ENCODE measurements at regions not wholly inside any gene's neighbourhood (a gene's known extent, or its start where the extent isn't known, plus 50 kb on each side); places are given as distances from the start of the nearest gene placed in this dataset.

DNA sequence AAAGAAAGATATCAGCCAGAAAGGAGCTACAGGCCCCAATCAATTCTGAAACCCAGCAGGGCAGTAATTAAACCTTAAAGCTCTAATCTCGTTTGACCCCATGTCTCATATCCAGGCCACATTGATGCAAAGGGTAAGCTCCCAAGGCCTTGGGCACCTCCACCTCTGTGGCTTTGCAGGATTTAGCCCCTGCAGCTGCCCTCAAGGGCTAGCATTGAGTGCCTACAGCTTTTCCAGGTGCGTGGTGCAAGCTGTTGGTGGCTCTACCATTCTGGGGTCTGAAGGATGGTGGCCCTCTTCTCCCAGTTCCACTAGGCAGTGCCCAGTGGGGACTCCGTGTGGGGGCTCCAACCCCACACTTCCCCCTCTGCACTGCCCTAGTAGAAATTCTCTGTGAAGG lies 429.9 kb downstream of the NPHP4 start:
- no peak for DNase-seq

GRCh38 chr1:5559078-5559477 lies 433.1 kb downstream of the NPHP4 start:
- no peak for DNase-seq

GRCh38 chr1:5555853-5556252 lies 436.4 kb downstream of the NPHP4 start:
- DNase-seq: no peak

DNA sequence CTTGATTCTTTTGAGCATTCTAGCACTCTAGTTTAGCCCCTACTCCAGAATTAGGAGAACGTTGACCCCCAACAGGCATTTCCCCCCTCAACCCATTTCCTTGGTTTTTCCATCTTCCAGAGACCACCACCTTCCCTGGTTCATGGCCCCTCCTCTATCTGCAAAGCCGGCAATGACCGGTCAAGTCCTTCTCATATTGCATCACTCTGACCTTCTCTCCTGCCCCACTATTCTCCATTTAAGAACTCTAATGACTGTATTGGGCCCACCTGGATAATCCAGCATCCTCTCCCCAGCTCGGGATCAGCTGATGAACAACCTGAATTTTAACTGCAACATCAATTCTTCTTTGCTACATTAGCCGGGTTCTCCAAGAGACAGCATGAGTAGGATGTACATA lies 437.4 kb downstream of the NPHP4 start:
- DNase-seq: no peak

DNA sequence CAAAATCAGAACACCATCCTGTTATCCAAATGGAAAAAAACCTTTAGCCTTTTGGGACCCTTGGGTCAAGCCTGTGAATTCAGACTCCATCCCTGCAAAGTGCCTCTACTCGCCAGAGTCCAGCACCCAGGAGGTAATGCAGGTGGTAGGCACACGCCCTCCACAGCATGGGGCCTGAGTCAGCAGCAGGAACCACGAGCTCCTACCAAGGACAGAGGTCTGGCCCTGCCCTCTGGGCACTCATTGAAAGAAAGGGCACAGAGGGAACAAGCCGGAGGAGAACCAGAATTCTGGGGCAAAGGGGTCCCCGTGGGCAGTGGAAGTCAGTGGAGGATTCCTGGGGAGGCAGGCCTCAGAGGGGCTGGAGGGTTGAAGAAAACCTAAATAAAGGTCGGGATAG lies 438.1 kb downstream of the NPHP4 start:
- no peak for DNase-seq

GRCh38 chr1:5552787-5553484 lies 439.3 kb downstream of the NPHP4 start:
- no peak for DNase-seq

DNA sequence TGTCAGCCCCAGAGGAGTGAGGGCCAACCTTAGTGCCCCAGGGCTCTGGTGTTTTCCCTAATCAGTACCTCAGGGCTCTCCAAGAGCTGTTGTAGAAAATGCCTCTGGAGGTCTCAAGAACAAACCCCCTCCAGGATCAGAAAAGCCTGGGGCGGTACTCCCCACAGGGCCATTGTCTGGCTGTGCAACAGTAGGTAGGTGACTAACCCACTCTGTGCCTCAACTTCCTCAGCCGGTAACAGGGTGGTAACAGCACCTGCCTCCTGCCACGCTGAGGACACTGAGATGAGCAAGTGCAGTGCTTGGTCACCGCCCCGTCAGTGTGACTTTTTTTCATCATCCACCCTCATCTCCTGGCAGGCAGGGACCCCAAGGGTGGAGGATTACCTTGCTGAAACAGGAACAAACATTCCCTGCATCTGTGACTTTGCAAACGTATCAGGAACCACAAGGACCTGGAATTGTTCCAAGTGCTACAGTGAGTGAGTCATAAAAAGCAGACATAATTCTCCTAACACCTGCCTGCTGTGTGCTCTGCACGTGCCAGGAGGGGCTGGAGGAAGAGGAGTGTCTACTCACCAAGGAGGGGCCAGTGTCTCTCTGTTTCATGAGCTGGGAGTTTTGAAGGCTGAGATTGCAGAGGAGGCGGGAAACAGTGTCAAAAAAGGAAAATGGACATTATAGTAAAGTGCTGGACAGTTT lies 440.8 kb downstream of the NPHP4 start:
- no peak for DNase-seq

GRCh38 chr1:5548266-5548665 lies 444.0 kb downstream of the NPHP4 start:
- DNase-seq: no peak

GRCh38 chr1:5543235-5543634 lies 449.0 kb downstream of the NPHP4 start:
- no peak for DNase-seq

DNA sequence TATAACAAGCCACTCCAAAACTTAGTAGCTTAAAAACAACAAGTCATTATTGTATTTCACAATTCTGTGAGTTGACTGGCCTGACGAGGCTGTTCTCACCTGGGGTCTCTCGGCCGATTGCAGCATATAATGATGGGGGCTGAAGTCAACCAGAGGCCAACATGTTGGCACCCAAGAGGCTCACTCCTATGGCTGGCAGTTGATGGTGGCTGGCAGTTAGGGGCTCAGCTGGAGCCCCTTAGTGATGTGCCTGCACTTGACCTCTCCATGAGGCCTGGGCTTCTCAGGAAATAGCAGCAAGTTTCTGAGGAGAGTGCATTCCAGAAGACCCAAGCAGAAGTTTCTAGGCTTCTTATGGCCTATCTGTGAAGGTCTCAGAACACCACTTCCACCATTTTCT lies 459.4 kb downstream of the NPHP4 start:
- DNase-seq: no peak

DNA sequence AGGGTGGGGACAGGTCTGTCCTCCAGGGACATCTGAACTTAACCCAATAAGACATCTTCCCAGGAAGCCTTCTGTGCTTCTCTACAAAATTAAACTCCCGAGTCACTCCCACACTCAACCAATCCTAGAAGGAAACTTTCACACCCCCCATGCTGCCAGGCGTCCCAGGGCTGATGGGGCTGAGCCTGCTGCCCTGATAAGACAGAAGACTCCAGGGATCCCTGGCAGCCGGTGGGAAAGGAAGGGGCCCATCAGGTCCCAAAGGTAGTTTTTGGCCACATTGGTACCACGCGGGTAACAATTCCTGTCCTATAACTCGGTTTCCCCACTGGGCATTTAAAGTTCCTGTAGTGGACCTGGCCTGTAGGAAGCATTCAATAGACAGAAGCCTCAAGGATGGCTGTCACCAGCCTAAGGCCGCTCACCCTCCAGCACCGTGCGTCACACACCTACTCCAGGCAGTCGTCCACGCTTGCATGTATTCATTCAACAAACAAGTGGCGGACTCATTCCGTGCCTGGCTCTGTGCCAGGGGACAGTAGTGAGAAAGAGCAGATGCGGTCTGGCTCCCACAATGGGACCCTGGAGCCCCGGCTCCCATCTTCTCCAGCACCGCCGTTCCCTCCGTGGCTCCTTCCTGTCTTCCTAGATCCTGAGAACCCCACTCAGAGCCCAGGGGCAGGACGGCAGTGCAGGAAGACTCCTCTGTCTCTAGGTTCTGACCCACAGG lies 465.2 kb downstream of the NPHP4 start:
- DNase-seq: no peak

DNA sequence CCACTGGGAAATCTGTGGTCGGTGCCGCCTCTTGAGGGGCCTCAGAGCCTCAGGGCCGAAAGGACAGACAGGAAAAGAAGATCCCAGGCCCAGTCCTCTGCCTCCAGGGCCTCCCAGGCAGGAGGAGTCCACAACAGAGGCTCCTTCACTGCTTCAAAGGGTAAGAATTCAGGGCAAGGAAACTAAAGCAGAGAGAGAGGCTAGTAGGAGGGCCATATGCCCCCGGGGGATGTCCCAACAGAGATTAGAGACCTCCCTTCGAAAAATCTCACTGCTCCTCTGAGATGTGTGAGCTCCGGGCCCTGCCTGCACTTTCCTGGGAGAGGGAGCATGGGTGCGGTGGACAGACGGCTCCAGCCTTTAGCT lies 465.9 kb downstream of the NPHP4 start:
- no peak for DNase-seq

- DNase-seq: no peak
Observed at GRCh38 chr1:5525597-5526384, 466.4 kb downstream of the NPHP4 start.

GRCh38 chr1:5522531-5523145 lies 469.6 kb downstream of the NPHP4 start:
- DNase-seq: no peak

DNA sequence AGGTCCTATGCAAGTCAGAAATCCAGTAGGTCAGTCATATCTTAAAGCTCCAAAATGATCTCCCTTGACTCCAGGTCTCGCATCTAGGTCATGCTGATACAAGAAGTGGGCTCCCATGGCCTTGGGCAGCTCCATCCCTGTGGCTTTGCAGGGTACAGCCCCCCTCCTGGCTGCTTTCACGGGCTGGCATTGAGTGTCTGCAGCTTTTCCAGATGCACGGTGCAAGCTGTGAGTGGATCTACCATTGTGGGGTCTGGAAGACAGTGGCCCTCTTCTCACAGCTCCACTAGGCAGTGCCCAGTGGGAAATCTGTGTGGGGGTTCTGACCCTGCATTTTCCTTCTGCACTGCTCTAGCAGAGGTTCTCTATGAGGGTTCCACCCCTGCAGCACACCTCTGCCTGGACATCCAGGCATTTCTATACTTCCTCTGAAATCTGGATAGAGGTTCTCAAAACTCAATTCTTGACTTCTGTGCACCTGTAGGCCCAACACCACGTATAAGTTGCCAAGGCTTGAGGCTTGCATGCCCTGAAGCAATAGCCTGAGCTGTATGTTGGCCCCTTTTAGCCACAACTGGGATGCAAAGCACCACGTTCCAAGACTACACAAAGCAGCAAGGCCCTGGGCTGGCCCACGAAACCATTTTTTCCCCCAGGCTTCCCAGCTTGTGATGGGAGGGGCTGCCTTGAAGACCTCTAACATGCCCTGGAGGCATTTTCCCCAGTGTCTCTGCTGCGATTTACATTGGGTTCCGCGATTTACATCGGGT lies 472.7 kb downstream of the NPHP4 start:
- no peak for DNase-seq

GRCh38 chr1:5516756-5517155 lies 475.5 kb downstream of the NPHP4 start:
- DNase-seq: no peak

DNA sequence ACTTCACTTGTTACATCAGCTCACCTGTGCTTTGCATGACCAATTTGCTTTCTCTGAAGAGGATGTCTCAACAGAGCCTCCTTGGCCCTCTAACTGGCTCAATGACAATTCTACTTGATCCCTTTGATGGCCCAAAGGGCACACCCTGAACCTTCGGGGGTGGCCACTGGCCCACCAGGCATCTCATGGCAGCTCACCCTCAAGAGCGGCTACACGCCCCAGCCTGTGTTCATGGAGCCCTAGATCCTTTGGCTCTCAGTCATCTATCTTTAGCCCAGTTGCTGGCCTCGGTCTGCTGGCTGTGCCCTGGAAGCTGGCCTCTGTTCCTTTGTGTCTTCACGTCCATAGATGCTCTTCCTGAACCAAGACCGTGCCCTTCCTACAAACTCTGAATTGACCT lies 476.7 kb downstream of the NPHP4 start:
- DNase-seq: no peak

- DNase-seq: no peak
Observed at GRCh38 chr1:5514527-5515183, 477.6 kb downstream of the NPHP4 start.

- DNase-seq: no peak
Observed at GRCh38 chr1:5513846-5514526, 478.2 kb downstream of the NPHP4 start.

DNA sequence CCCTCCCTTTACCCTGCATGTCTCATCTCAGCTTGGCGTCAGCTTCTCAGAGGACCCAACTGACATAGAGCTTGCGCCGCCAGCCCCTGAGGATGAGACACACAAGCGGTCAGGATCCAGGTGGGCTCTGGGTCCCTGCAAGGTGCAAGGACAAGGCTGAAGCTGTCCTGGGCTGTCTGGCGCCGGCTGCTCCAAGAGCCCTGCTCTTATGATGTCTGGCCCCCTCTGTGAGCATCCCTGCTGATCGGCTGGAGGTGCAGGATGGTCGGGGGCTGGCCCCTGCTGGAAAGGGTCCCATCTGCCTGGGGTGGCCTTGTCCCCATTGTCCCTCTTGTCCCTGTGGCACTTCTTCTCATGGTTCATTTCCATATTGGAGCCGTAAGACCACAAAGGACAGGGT lies 479.0 kb downstream of the NPHP4 start:
- DNase-seq: no peak
